ENCODE measurements at regions not wholly inside any gene's neighbourhood (a gene's known extent, or its start where the extent isn't known, plus 50 kb on each side); places are given as distances from the start of the nearest gene placed in this dataset.

DNA sequence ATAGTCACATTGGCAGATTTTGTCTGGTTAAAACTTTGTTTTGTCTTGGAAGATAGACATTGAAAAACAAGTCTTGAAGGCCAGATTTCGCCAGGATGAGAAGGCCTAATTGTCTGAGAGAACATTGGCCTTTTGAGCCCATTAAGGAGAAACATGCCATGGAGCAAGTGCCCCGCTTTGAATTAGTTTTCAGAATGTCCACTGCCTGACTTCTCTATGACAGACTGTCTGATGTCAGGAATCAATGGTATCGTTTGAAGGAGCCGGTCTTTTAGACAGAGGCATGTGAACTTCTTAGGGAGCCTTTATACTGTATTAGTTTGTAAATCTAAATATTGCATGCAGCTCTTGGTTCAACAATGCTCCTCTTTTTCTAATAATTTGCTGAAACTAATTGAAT lies 155.9 kb downstream of the DLEU7 start:
- no peak for TF ChIP-seq CTCF (IDR thresholded peaks at IDR 0.05)
- no peak for ATAC-seq (ENCODE audit: low FRiP score)

GRCh38 chr13:50690006-50690405 lies 153.5 kb downstream of the DLEU7 start:
- DNase-seq (ENCODE audit: low spot score) = no peak
- ATAC-seq (ENCODE audit: low FRiP score) = no peak
- TF ChIP-seq CTCF (IDR thresholded peaks at IDR 0.05) = no peak

More for the DNA sequence above, 155.9 kb downstream of the DLEU7 start:
- no peak for DNase-seq (ENCODE audit: low spot score)

- ATAC-seq (ENCODE audit: low FRiP score) = no peak
Measured at GRCh38 chr13:50691176-50691680, 152.3 kb downstream of the DLEU7 start.

GRCh38 chr13:50691681-50692263 lies 151.7 kb downstream of the DLEU7 start:
- no peak for TF ChIP-seq CTCF (IDR thresholded peaks at IDR 0.05)
- no peak for DNase-seq (ENCODE audit: low spot score)
- no peak for ATAC-seq (ENCODE audit: low FRiP score)

More at GRCh38 chr13:50691176-50691680, 152.3 kb downstream of the DLEU7 start:
- no peak for TF ChIP-seq CTCF (IDR thresholded peaks at IDR 0.05)
- no peak for DNase-seq (ENCODE audit: low spot score)

DNA sequence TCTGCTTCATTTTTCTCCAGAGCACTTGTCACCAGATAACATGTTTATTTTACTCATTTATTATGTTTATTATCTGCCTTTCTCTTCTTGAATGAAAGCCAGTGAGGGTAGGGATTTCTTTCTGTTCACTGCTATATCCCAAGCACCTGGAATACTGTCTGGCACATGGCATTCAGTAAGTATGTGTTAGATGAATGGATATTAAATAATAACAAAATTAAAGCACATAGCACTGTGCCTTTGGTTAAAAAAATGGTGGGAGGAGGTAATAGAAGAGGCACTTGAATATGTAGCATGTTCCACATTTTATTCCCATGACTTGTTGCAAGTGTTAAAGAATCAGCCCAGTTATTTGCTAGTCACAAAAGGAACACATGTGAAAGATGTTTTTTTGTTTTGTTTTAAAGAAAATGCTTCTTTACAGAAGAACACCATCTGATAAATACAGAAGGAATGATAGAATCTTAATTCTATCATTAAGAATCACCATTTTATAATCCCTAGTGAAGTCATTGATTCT lies 151.0 kb downstream of the DLEU7 start:
- DNase-seq (ENCODE audit: low spot score) (no peak), ATAC-seq (ENCODE audit: low FRiP score) (no peak)
- no peak for TF ChIP-seq CTCF (IDR thresholded peaks at IDR 0.05)

GRCh38 chr13:50693727-50694126 lies 149.8 kb downstream of the DLEU7 start:
- DNase-seq (ENCODE audit: low spot score) (no peak), ATAC-seq (ENCODE audit: low FRiP score) (no peak)
- TF ChIP-seq CTCF (IDR thresholded peaks at IDR 0.05) = no peak
